IMR-90 (cell line): ENCODE measurements at regions not wholly inside any gene's neighbourhood (a gene's known extent, or its start where the extent isn't known, plus 50 kb on each side); places are given as distances from the start of the nearest gene placed in this dataset.

Experiments
- ATAC-seq: fragments of 200-7000 bp; cut with Tn5 transposase; 2 replicates; pipeline ENCODE4 v1.9.1; 2020; ENCODE audit warnings: low read depth, mild to moderate bottlenecking, moderate library complexity
- BruUV-seq: library from RNA; stranded (reverse); fragments of 400-500 nt; replicated peaks from 2 replicates; lab custom pipeline; 2021; lab: Mats Ljungman, UMichigan
- CTCF ChIA-PET: fragments of 300-600 bp; formaldehyde crosslinking; extraction: SDS; loops from one replicate; lab custom pipeline; 2021; ENCODE audit warnings: antibody characterized with exemption; lab: Yijun Ruan, JAX
- POLR2A ChIA-PET: fragments of 300-600 bp; sonication (Branson Sonifier 250); formaldehyde crosslinking; loops from one replicate; lab custom pipeline; 2022; ENCODE audit warnings: antibody characterized with exemption; ENCODE audit not compliant: unreplicated experiment; lab: Charles Lee
- DNase-seq: peaks from one replicate; pipeline ENCODE4 v3.0.0; 2013
- H2AFZ ChIP-seq: replicated peaks from 2 replicates; pipeline ENCODE3; 2013; ENCODE audit warnings: low read length, mild to moderate bottlenecking; ENCODE audit not compliant: poor library complexity
- H2AK5ac ChIP-seq: 2 replicates; pipeline ENCODE4 v1.6.1; 2013; ENCODE audit warnings: low read depth, low read length, inconsistent platforms
- H2AK9ac ChIP-seq: replicated peaks from 2 replicates; pipeline ENCODE3; 2013; ENCODE audit warnings: mild to moderate bottlenecking, low read depth, low read length, moderate library complexity; ENCODE audit not compliant: poor library complexity
- H2BK120ac ChIP-seq: 2 replicates; pipeline ENCODE4 v1.6.1; 2013; ENCODE audit warnings: low read depth, low read length, inconsistent platforms
- H2BK15ac ChIP-seq: 3 replicates; pipeline ENCODE4 v1.6.1; 2013; ENCODE audit warnings: low read depth, low read length, inconsistent platforms
- H2BK20ac ChIP-seq: 2 replicates; pipeline ENCODE4 v1.6.1; 2013; ENCODE audit warnings: low read depth, mild to moderate bottlenecking, inconsistent platforms, low read length, moderate library complexity
- H2BK5ac ChIP-seq: 2 replicates; pipeline ENCODE4 v1.6.1; 2013; ENCODE audit warnings: mild to moderate bottlenecking, low read depth, low read length, inconsistent platforms; ENCODE audit not compliant: poor library complexity, severe bottlenecking
- H3K14ac ChIP-seq: replicated peaks from 2 replicates; pipeline ENCODE4 v1.6.1; 2013; ENCODE audit warnings: low read depth, low read length, inconsistent platforms
- H3K18ac ChIP-seq: 2 replicates; pipeline ENCODE4 v1.6.1; 2013; ENCODE audit warnings: low read depth, low read length, control low read depth
- H3K23ac ChIP-seq: 2 replicates; pipeline ENCODE4 v1.6.1; 2013; ENCODE audit warnings: low read depth, low read length, inconsistent platforms
- H3K27ac ChIP-seq: 2 replicates; pipeline ENCODE4 v1.5.1; 2013; ENCODE audit warnings: mild to moderate bottlenecking, control low read depth, low read length; ENCODE audit not compliant: insufficient read depth
- H3K27me3 ChIP-seq: 2 replicates; pipeline ENCODE4 v1.6.1; 2013; ENCODE audit warnings: low read length; ENCODE audit not compliant: control insufficient read depth, insufficient read depth
- H3K36me3 ChIP-seq: 2 replicates; pipeline ENCODE4 v1.6.1; 2013; ENCODE audit warnings: low read length, mixed read lengths; ENCODE audit not compliant: control insufficient read depth, insufficient read depth
- H3K4ac ChIP-seq: 2 replicates; pipeline ENCODE4 v1.6.1; 2013; ENCODE audit warnings: low read depth, low read length, inconsistent platforms
- H3K4me1 ChIP-seq: 2 replicates; pipeline ENCODE4 v1.6.1; 2013; ENCODE audit warnings: low read length, mixed read lengths; ENCODE audit not compliant: control insufficient read depth, insufficient read depth
- H3K4me2 ChIP-seq: 2 replicates; pipeline ENCODE4 v1.6.1; 2013; ENCODE audit warnings: low read depth, mild to moderate bottlenecking, control low read depth, low read length, moderate library complexity
- H3K4me3 ChIP-seq: 2 replicates; pipeline ENCODE4 v1.5.1; 2013; ENCODE audit warnings: low read depth, mild to moderate bottlenecking, control low read depth, low read length, moderate library complexity; ENCODE audit not compliant: insufficient read depth
- H3K56ac ChIP-seq: 2 replicates; pipeline ENCODE4 v1.6.1; 2013; ENCODE audit warnings: low read length, inconsistent platforms; ENCODE audit not compliant: insufficient read depth; ENCODE audit errors: extremely low read depth
- H3K79me1 ChIP-seq, 2 experiments: 2 replicates each; pipeline ENCODE4 v1.6.1; 2013; ENCODE audit warnings: low read length in 2 of 2, inconsistent platforms in 1 of 2, low read depth in 1 of 2
- H3K9ac ChIP-seq: 2 replicates; pipeline ENCODE4 v1.6.1; 2013; ENCODE audit warnings: low read depth, low read length, control low read depth
- H3K9me1 ChIP-seq: 2 replicates; pipeline ENCODE4 v1.6.1; 2013; ENCODE audit warnings: low read length, inconsistent platforms; ENCODE audit not compliant: insufficient read depth
- H3K9me3 ChIP-seq: 2 replicates; pipeline ENCODE4 v1.6.1; 2013; ENCODE audit warnings: low read length; ENCODE audit not compliant: control insufficient read depth, insufficient read depth
- H4K20me1 ChIP-seq: 2 replicates; pipeline ENCODE4 v1.6.1; 2013; ENCODE audit warnings: low read length, inconsistent platforms; ENCODE audit not compliant: insufficient read depth
- H4K5ac ChIP-seq: 2 replicates; pipeline ENCODE4 v1.6.1; 2013; ENCODE audit warnings: mild to moderate bottlenecking, low read depth, low read length, control low read depth
- H4K8ac ChIP-seq, 2 experiments: 2 replicates each; pipeline ENCODE4 v1.6.1; 2013; ENCODE audit warnings: low read depth in 2 of 2, low read length in 2 of 2, control low read depth in 1 of 2, inconsistent platforms in 1 of 2
- H4K91ac ChIP-seq: 2 replicates; pipeline ENCODE4 v1.6.1; 2013; ENCODE audit warnings: low read depth, low read length, inconsistent platforms; ENCODE audit not compliant: insufficient read depth
- BHLHE40 ChIP-seq: fragments of 150-350 bp; IDR thresholded peaks from 2 replicates; pipeline ENCODE4 v1.6.1; 2016; ENCODE audit warnings: mild to moderate bottlenecking, low read depth, low read length
- CEBPB ChIP-seq: IDR thresholded peaks from 2 replicates; pipeline ENCODE4 v1.6.1; 2012; ENCODE audit warnings: low read depth, low read length, improper control_type of control experiment
- CHD1 ChIP-seq: IDR thresholded peaks from 2 replicates; pipeline ENCODE4 v1.6.1; 2012; ENCODE audit warnings: low read depth, low read length, improper control_type of control experiment
- FOS ChIP-seq: fragments of 150-350 bp; IDR thresholded peaks from 2 replicates; pipeline ENCODE4 v1.6.1; 2016; ENCODE audit warnings: low read depth, low read length
- MAFK ChIP-seq: IDR thresholded peaks from 2 replicates; pipeline ENCODE4 v1.6.1; 2012; ENCODE audit warnings: low read depth, low read length, improper control_type of control experiment
- MXI1 ChIP-seq: IDR thresholded peaks from 2 replicates; pipeline ENCODE4 v1.6.1; 2012; ENCODE audit warnings: low read depth, mild to moderate bottlenecking, low read length, moderate library complexity, borderline replicate concordance
- POLR2A ChIP-seq: IDR thresholded peaks from 2 replicates; pipeline ENCODE4 v1.6.1; 2012; ENCODE audit warnings: mild to moderate bottlenecking, low read depth, low read length
- SMC3 ChIP-seq: fragments of 150-350 bp; IDR thresholded peaks from 2 replicates; pipeline ENCODE4 v1.6.1; 2016; ENCODE audit warnings: low read depth, mild to moderate bottlenecking, antibody characterized with exemption, low read length, moderate library complexity
- USF2 ChIP-seq: fragments of 150-350 bp; IDR thresholded peaks from 2 replicates; pipeline ENCODE4 v1.6.1; 2017; ENCODE audit warnings: mild to moderate bottlenecking, antibody characterized with exemption, low read length, low read depth
- WGBS, 2 experiments: methylation state at CpG; one replicate each; pipeline versions ENCODE4 v1.1.5 to v1.1.7; 2013; ENCODE audit warnings: missing lambda C conversion rate in 2 of 2; ENCODE audit not compliant: insufficient read length in 1 of 2; ENCODE audit errors: extremely low coverage in 2 of 2; 5-methylcytosine and 5-hydroxymethylcytosine counted together
- dilution Hi-C: fragments of 300-500 bp; cut with HindIII; formaldehyde crosslinking; loops from one replicate; pipeline ENCODE4 v1.14.3; 2018; ENCODE audit warnings: low sequenced_read_pairs; ENCODE audit not compliant: unreplicated experiment
- in situ Hi-C: fragments of 300-500 bp; cut with MboI; formaldehyde crosslinking; loops from 3 replicates; pipeline ENCODE4 v1.14.3; 2019; ENCODE audit warnings: low sequenced_read_pairs, inconsistent platforms, mixed read lengths
- intact Hi-C: fragments of 100-400 bp; cut with micrococcal nuclease; formaldehyde crosslinking; loops from 2 replicates; pipeline ENCODE4 v1.10.0; 2022

GRCh38 chr4:125707397-125707796 lies 392.6 kb downstream of the FAT4 start:
- Histone ChIP-seq H4K91ac (no peak overlapping the region), H3K27me3 (no peaks in the 10 kb centered on the region), H2AK5ac (no peak overlapping the region), H3K14ac (no peak overlapping the region), H3K4me3 (no peak overlapping the region), H2BK20ac (no peak overlapping the region), H3K9me3 (no peaks in the 10 kb centered on the region), H3K9ac (no peak overlapping the region), H3K79me1 (no peaks in the 10 kb centered on the region), H3K4ac (no peak overlapping the region), H3K4me1 (peaks cover 2% of the 10 kb centered on the region; the same call in 1 of the 2 replicates), H4K8ac (no peak overlapping the region), H2BK120ac (no peak overlapping the region), H2BK5ac (no peak overlapping the region), H2BK15ac (no peak overlapping the region), H3K23ac (no peak overlapping the region), H3K9me1 (no peaks in the 10 kb centered on the region), H3K56ac (no peak overlapping the region), H2AK9ac (no peak overlapping the region), H4K20me1 (no peaks in the 10 kb centered on the region), H2AFZ (no peak overlapping the region), H3K27ac (no peak overlapping the region), H3K36me3 (no peaks in the 10 kb centered on the region), H4K5ac (no peak overlapping the region), H3K4me2 (no peak overlapping the region), H3K18ac (no peak overlapping the region)
- no CpG with 5 or more reads among the region's 17 CpGs for WGBS, 2 experiments
- intact Hi-C loops (no loop called here), dilution Hi-C loops (no loop called here), in situ Hi-C loops (no loop called here)
- BruUV-seq = no TSS peak
- DNase-seq = no peak
- ChIA-PET POLR2A (no interaction called here), CTCF (no interaction called here)
- no peak for ATAC-seq
- TF ChIP-seq CEBPB = no peak
- TF ChIP-seq MXI1 = no peak
- TF ChIP-seq BHLHE40 = no peak
- TF ChIP-seq FOS = no peak
- no peak for TF ChIP-seq MAFK
- no peak for TF ChIP-seq SMC3
- TF ChIP-seq CHD1 = no peak
- no peak for TF ChIP-seq POLR2A
- no peak for TF ChIP-seq USF2
